RWPE2 (cell line): ENCODE measurements at regions not wholly inside any gene's neighbourhood (a gene's known extent, or its start where the extent isn't known, plus 50 kb on each side); places are given as distances from the start of the nearest gene placed in this dataset.

Source experiments
- ATAC-seq: fragments of 200-7000 bp; cut with Tn5 transposase; 3 replicates; pipeline ENCODE4 v1.9.1; 2021; ENCODE audit warnings: low read depth
- DNase-seq: peaks from one replicate; pipeline ENCODE4 v3.0.0-alpha.2; 2020; ENCODE audit warnings: low spot score
- H3K27ac ChIP-seq: fragments of 450-650 bp; 2 replicates; pipeline ENCODE4 v1.5.1; 2017; ENCODE audit warnings: mild to moderate bottlenecking; ENCODE audit not compliant: poor library complexity, severe bottlenecking
- H3K27me3 ChIP-seq: fragments of 250-450 bp; sonication (Bioruptor Pico); 2 replicates; pipeline ENCODE4 v1.5.1; 2021; ENCODE audit warnings: mild to moderate bottlenecking, moderate library complexity; ENCODE audit not compliant: insufficient read depth, poor library complexity, severe bottlenecking
- H3K36me3 ChIP-seq: fragments of 250-450 bp; sonication (Bioruptor Pico); 2 replicates; pipeline ENCODE4 v1.5.1; 2020; ENCODE audit warnings: low read depth, mild to moderate bottlenecking, moderate library complexity
- H3K4me1 ChIP-seq: fragments of 250-450 bp; sonication (Bioruptor Pico); 2 replicates; pipeline ENCODE4 v1.5.1; 2021; ENCODE audit warnings: mild to moderate bottlenecking, moderate library complexity; ENCODE audit not compliant: insufficient read depth, poor library complexity, severe bottlenecking
- H3K4me3 ChIP-seq: fragments of 250-450 bp; sonication (Bioruptor Pico); 2 replicates; pipeline ENCODE4 v1.5.1; 2021; ENCODE audit warnings: mild to moderate bottlenecking, moderate library complexity; ENCODE audit not compliant: severe bottlenecking
- H3K9me3 ChIP-seq: fragments of 250-450 bp; sonication (Bioruptor Pico); 2 replicates; pipeline ENCODE4 v1.5.1; 2021; ENCODE audit warnings: mild to moderate bottlenecking, moderate library complexity; ENCODE audit not compliant: severe bottlenecking
- TF ChIP-seq, protein P1 (sequence below): fragments of 450-650 bp; IDR thresholded peaks from one replicate; pipeline ENCODE4 v1.5.1; 2017; ENCODE audit warnings: mild to moderate bottlenecking, moderate library complexity; ENCODE audit not compliant: poor library complexity, severe bottlenecking

DNA sequence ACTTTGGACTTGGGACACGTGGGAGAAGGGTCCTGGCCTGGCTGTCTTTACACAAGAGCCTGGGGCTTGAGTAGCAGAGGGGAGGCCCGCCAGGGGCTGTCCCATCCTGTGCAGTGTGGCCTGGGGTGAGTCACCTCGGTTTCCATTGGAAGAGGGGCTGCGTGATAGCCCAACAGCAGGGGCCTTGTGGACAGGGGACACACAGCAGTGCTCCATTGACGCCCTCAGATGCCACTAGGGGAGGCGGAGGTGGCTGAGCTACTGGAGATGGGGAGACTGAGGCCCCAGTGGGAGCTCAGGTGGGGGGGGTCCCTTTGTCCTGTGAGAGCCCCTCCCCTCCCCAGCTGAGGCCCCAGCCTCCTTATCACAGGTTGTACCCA lies 50.0 kb upstream of the RNU6ATAC start:
- no peak overlapping the region for H3K4me3 ChIP-seq
- no peaks in the 10 kb centered on the region for H3K27me3 ChIP-seq
- no peak overlapping the region for H3K27ac ChIP-seq
- no peaks in the 10 kb centered on the region for H3K4me1 ChIP-seq
- peak; percentile 44 for DNase-seq
- TF ChIP-seq, protein P1, sequence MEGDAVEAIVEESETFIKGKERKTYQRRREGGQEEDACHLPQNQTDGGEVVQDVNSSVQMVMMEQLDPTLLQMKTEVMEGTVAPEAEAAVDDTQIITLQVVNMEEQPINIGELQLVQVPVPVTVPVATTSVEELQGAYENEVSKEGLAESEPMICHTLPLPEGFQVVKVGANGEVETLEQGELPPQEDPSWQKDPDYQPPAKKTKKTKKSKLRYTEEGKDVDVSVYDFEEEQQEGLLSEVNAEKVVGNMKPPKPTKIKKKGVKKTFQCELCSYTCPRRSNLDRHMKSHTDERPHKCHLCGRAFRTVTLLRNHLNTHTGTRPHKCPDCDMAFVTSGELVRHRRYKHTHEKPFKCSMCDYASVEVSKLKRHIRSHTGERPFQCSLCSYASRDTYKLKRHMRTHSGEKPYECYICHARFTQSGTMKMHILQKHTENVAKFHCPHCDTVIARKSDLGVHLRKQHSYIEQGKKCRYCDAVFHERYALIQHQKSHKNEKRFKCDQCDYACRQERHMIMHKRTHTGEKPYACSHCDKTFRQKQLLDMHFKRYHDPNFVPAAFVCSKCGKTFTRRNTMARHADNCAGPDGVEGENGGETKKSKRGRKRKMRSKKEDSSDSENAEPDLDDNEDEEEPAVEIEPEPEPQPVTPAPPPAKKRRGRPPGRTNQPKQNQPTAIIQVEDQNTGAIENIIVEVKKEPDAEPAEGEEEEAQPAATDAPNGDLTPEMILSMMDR = no peak
- no peak for ATAC-seq
- no peaks in the 10 kb centered on the region for H3K9me3 ChIP-seq
- H3K36me3 ChIP-seq = no peaks in the 10 kb centered on the region

- DNase-seq = peak; percentile 51
- TF ChIP-seq, protein P1 = no peak
- no peak for ATAC-seq
- no peak overlapping the region for H3K27ac ChIP-seq
- H3K36me3 ChIP-seq = no peaks in the 10 kb centered on the region
- no peaks in the 10 kb centered on the region for H3K9me3 ChIP-seq
- H3K27me3 ChIP-seq = no peaks in the 10 kb centered on the region
- H3K4me3 ChIP-seq = no peak overlapping the region
- H3K4me1 ChIP-seq = no peaks in the 10 kb centered on the region
Observed at GRCh38 chr9:134214766-134215419, 50.5 kb upstream of the RNU6ATAC start.

DNA sequence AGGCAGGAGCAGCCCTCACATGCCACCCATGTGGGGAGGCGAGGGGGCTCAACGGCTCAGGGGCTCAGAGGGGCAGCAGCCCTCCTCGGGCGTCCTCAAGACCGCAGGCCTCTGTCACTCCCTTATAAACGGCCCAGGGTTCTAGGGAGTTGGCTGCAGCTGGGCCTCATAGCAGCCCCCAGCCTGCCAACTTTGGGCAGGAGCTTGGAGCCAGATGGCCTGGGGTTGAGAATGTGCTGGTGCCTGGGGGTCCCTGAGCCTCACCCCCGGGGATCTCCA lies 51.0 kb upstream of the RNU6ATAC start:
- H3K27ac ChIP-seq = no peak overlapping the region
- DNase-seq (peak; percentile 34), ATAC-seq (no peak)
- TF ChIP-seq, protein P1 = no peak
- H3K36me3 ChIP-seq = no peaks in the 10 kb centered on the region
- H3K27me3 ChIP-seq = no peaks in the 10 kb centered on the region
- H3K9me3 ChIP-seq = no peaks in the 10 kb centered on the region
- H3K4me1 ChIP-seq = no peaks in the 10 kb centered on the region
- H3K4me3 ChIP-seq = no peak overlapping the region

- Histone ChIP-seq H3K4me3 (no peak overlapping the region), H3K4me1 (no peaks in the 10 kb centered on the region), H3K9me3 (no peaks in the 10 kb centered on the region), H3K27ac (no peak overlapping the region), H3K27me3 (no peaks in the 10 kb centered on the region), H3K36me3 (no peaks in the 10 kb centered on the region)
- TF ChIP-seq, protein P1 = no peak
- ATAC-seq = no peak
- DNase-seq = peak; percentile 31
Observed at GRCh38 chr9:134215699-134216448, 51.5 kb upstream of the RNU6ATAC start.

DNA sequence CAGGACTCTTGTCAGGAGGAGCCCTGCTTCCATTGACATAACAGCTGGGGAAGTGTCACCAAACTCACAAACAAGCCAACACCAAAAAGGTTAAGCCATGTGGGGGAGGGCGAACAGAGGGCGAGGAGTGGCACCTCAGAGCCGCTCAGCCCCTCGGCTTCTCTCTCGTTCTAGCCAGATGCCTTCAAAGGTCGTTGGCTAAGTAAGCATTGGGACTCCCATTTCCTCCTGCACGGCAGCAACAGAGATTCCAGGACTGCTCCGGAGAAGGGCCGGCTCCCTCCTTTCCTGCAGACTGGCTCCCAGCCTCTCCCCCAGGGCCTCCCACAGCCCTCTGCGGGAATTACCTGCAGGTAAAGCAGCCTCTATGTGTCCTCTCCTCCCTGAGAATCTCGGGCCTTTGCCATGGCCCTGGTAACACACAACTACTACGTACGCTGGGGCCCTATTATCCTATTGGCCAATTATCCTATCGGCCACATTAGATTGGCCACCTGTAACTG lies 52.1 kb upstream of the RNU6ATAC start:
- DNase-seq = no peak
- Histone ChIP-seq H3K4me1 (no peaks in the 10 kb centered on the region), H3K36me3 (no peaks in the 10 kb centered on the region), H3K27me3 (no peaks in the 10 kb centered on the region), H3K4me3 (no peak overlapping the region), H3K9me3 (no peaks in the 10 kb centered on the region), H3K27ac (no peak overlapping the region)
- no peak for ATAC-seq
- TF ChIP-seq, protein P1 = no peak
